Stimulated activated CD4-positive, alpha-beta T cell treated with anti-CD3 and anti-CD28 coated beads, Interleukin-15, amount 100 ng/mL, for 48 hours (primary cell): ENCODE measurements at regions not wholly inside any gene's neighbourhood (a gene's known extent, or its start where the extent isn't known, plus 50 kb on each side); places are given as distances from the start of the nearest gene placed in this dataset.
"Not testable (repeated sequence)": the region's sequence is repeated elsewhere in the genome, so short reads cannot be mapped to it uniquely, and the experiment has no call there.

Source experiments
- DNase-seq, 2 donors: peaks; one replicate each; pipeline ENCODE4 v3.0.0-alpha.2; 2020; ENCODE audit warnings: low read depth in 2 of 2

- DNase-seq = no peak
Observed at GRCh38 chrX:38940547-38940946, 139.3 kb downstream of the MID1IP1 start.

GRCh38 chrX:38941675-38942074, 140.4 kb downstream of the MID1IP1 start:
- DNase-seq = no peak

- no peak for DNase-seq
Observed at GRCh38 chrX:38943120-38943519, 141.9 kb downstream of the MID1IP1 start.

DNA sequence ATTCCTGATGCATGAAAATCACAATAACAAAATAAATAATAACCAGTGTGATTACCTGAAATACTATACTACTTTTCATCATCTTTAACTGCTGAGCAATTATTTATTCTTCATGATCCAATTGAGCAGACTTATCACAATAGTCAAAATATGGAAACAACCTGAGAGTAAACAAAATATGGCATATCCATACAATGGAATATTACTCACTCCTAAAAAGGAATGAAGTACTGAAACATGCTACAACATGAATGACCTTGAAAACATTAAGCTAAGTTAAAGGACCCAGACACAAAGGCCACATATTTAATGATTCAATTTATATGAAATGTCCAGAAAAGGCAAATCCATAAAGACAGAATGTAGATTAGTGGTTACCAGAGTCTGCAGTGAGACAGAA, 146.8 kb downstream of the MID1IP1 start:
- DNase-seq = no peak

GRCh38 chrX:38954520-38954919, 153.3 kb downstream of the MID1IP1 start:
- no peak for DNase-seq

GRCh38 chrX:38959736-38960135, 158.5 kb downstream of the MID1IP1 start:
- no peak for DNase-seq

DNA sequence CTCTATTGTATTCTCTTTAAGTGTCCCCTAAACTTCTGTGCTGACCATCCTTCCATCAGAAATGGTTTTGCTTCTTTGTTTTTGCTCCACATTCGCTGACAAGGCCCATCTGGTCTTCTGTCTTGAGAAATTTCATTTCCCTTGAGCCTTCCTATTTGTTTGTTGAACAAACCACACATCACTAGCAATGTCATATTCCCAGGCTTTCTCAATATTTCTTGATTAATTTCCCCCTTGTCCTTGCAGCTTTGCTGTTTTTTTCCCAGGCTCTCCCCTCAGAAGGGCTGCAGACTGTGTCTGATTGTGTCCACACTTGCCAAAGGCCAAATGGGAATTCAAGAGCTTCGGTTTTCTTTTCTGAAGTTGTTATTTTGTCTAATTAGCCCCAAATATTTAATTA, 158.9 kb downstream of the MID1IP1 start:
- no peak for DNase-seq

DNA sequence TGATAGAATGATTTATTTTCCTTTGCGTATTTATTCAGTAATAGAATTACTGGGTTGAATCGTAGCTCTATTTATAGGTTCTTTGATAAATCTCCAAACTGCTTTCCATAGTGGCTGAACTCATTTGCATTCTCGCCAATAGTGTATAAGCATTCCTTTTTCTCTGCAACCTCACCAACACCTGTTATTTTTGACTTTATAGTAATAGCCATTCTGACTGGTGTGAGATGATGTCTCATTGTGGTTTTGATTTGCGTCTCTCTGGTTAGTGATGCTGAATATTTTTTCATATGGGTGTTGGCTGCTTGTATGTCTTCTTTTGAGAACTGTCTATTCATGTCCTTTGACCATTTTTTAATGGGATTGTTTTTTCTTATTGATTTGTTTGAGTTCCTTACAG, 160.7 kb downstream of the MID1IP1 start:
- no peak for DNase-seq

GRCh38 chrX:38963244-38963643, 162.0 kb downstream of the MID1IP1 start:
- DNase-seq = not testable (repeated sequence)

DNA sequence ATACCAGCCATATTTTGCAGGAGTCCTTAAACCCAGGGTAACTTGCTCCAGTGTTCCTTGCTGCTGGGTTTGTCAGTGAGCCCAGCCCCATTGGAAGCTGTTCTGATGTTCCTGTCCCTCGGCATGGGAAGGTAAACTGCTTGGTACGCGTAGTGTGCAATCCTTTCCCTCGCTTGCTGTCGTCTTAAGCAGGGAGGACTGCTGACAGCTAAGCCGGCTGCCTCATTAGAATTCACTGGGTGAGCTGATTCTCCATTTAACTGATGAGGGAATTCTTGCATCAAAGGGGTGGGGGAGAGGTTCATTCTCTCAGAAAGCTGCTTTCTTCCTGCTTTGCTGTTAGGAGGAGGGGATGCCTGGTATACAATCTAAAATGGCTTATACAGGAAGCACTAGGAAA, 164.6 kb downstream of the MID1IP1 start:
- no peak for DNase-seq

DNA sequence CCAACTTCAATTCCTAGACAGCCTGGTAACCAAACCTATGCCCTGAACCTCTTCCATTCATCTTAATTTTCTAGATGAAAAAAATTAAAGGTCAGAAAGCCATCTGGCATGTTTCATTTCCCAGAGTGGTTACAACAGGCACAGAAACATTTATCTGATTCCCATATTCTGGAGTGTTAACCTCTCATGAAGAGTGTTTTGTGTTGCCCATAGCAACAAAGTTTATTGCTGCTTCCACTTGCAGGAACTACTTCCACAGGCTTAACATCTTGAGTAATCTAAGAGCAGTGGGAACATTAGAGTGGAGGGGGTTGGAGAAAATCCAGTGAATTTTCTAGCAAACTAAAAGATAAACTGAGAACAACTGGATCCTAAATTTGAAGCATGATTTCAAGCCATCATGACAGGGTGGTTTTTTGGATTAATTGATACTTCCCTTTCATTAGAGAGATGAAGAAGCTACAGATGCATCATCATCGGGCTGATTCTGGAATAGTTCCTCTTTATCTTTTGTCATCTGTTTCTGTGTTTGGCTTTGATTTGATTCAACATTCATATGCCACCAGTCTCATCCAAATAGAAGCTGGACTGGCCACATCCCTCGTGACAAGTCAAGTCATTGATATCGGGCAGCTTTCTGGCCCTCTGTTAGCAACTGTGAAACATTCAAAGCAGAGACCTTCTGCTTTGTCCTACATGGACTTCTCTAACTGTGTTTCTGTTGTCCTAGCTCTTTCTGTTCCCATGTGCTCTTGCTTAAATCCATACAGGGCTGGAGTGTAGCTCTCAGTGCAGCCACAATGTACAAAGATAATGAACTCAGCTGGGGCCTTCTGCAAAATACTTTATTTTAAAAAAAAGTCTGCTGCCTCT, 167.3 kb downstream of the MID1IP1 start:
- no peak for DNase-seq

GRCh38 chrX:38970074-38970473, 168.8 kb downstream of the MID1IP1 start:
- no peak for DNase-seq

DNA sequence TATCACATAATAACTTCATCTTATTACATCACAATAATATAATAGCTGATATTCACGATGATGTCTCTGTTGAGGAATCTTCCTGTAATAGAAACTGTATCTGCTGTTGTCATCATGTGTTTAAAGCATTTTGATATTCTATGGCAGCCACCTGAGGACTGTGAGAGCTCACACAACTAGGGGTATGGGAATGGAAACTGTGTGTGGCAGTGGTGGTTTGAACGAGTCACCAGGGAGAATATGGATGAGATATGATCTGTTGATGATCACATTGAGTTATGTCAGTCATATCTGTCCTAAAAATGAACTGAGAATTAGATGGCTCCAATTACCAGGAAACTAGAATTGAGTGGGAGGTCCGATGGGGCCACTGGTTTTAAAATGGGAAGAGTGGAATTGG, 169.6 kb downstream of the MID1IP1 start:
- DNase-seq = peak; percentile 10 to 23

- DNase-seq = no peak
Observed at GRCh38 chrX:38973322-38973721, 172.1 kb downstream of the MID1IP1 start.

GRCh38 chrX:38974542-38974941, 173.3 kb downstream of the MID1IP1 start:
- no peak for DNase-seq

- DNase-seq = no peak
Observed at GRCh38 chrX:38975368-38975942, 174.2 kb downstream of the MID1IP1 start.

GRCh38 chrX:38982370-38982769, 181.1 kb downstream of the MID1IP1 start:
- DNase-seq = no peak

- no peak for DNase-seq
Observed at GRCh38 chrX:38982843-38983242, 181.6 kb downstream of the MID1IP1 start.

DNA sequence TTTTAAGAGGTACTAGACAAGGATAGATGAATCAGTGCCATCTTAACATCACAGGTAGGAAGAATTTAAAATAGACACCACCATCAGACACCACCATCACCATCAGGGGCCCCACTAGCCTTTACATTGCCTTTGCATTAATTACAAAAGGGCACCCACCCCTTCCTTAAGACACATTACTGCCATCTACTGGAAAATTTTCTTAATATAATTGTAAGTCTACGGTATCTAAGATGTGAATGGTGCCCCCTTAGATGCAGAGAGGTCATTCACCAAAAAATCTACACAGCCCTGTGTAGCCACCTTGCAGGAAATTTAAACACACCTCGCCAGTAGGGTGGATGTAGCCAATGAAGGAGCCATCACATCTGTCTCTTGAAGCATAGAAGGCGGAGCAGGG, 184.1 kb downstream of the MID1IP1 start:
- DNase-seq = no peak

GRCh38 chrX:38985945-38986344, 184.7 kb downstream of the MID1IP1 start:
- DNase-seq = no peak

GRCh38 chrX:38986586-38986985, 185.3 kb downstream of the MID1IP1 start:
- DNase-seq = no peak

- no peak for DNase-seq
Observed at GRCh38 chrX:38987198-38987651, 186.0 kb downstream of the MID1IP1 start.

DNA sequence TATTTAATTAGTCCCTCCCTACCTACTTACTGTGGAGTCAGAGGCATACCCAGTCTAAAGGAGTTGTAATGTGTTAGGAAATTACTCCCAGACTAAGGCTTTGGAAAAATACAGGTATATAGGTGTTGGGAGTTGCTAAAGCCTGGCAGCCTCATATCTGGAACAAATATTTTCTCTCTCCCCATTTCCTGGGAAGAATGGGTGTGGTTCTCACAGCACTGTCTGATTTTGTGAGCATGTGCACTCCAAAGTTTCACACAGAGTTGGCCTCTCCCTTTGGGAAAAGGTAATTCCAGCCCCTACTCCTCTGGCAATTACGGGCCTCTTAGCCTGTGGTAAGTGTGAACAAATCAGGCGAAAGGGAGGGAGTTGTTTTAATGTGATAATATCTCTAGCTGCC, 187.0 kb downstream of the MID1IP1 start:
- no peak for DNase-seq
